Activated CD8-positive, alpha-beta memory T cell treated with anti-CD3 and anti-CD28 coated beads for 24 hours (primary cell): ENCODE measurements at regions not wholly inside any gene's neighbourhood (a gene's known extent, or its start where the extent isn't known, plus 50 kb on each side); places are given as distances from the start of the nearest gene placed in this dataset.

ENCODE experiments used
- DNase-seq: peaks from one replicate; pipeline ENCODE4 v3.0.0-alpha.2; 2020

GRCh38 chr14:32027255-32027939 lies 49.7 kb upstream of the ARHGAP5 start:
- DNase-seq = no peak
